Uterus (tissue), 3 donors: ENCODE measurements at regions not wholly inside any gene's neighbourhood (a gene's known extent, or its start where the extent isn't known, plus 50 kb on each side); places are given as distances from the start of the nearest gene placed in this dataset.

ENCODE experiments used
- DNase-seq, 2 donors: peaks; one replicate each; pipeline ENCODE4 v3.0.0-alpha.2; 2019 to 2020
- H3K27ac ChIP-seq, 2 donors: fragments of 200-600 bp; sonication (generic); 1 replicate in 1 of 2; 2 replicates in 1 of 2; pipeline ENCODE4 v1.5.1; 2016 to 2018
- H3K27me3 ChIP-seq, 2 donors: fragments of 200-600 bp; sonication (generic); one replicate each; pipeline ENCODE4 v1.5.1; 2018 to 2019; ENCODE audit warnings: control low read depth in 1 of 2
- H3K36me3 ChIP-seq, 2 donors: fragments of 200-600 bp; sonication (generic); one replicate each; pipeline ENCODE4 v1.5.1; 2019; ENCODE audit warnings: control low read depth in 1 of 2
- H3K4me1 ChIP-seq, 2 donors: fragments of 200-600 bp; sonication (generic); one replicate each; pipeline ENCODE4 v1.5.1; 2018 to 2019; ENCODE audit warnings: control low read depth in 1 of 2
- H3K4me3 ChIP-seq, 2 donors: fragments of 200-600 bp; sonication (generic); 1 replicate in 1 of 2; 2 replicates in 1 of 2; pipeline ENCODE4 v1.5.1; 2018 to 2019; ENCODE audit warnings: mild to moderate bottlenecking in 1 of 2
- H3K9me3 ChIP-seq, 2 donors: fragments of 200-600 bp; sonication (generic); one replicate each; pipeline ENCODE4 v1.5.1; 2019; ENCODE audit warnings: control low read depth in 1 of 2
- CTCF ChIP-seq, 4 experiments: fragments of 200-600 bp in 2 of 4; fragments of 450-650 bp in 2 of 4; sonication (generic) in 2 of 4; IDR thresholded peaks; one replicate each; pipeline ENCODE4 v1.5.1; 2016 to 2019; ENCODE audit warnings: antibody characterized with exemption in 4 of 4, mild to moderate bottlenecking in 2 of 4, moderate library complexity in 1 of 4
- POLR2A ChIP-seq, 2 donors: fragments of 450-650 bp; IDR thresholded peaks; one replicate each; pipeline ENCODE4 v1.6.1; 2016; ENCODE audit warnings: antibody characterized with exemption in 2 of 2, mild to moderate bottlenecking in 1 of 2, moderate library complexity in 1 of 2
- intact Hi-C: fragments of 100-400 bp; cut with DNase I; formaldehyde crosslinking; loops from one replicate; pipeline ENCODE4 v1.15.1; 2023; ENCODE audit warnings: low total_unique reads
- donor health status: DM: yes; HTN: yes; CAD: no.

GRCh38 chr2:83650898-83651297 is 808.2 kb downstream of the SUCLG1 start:
- no peaks in the 10 kb centered on the region for H3K4me1 ChIP-seq
- no peaks in the 10 kb centered on the region for H3K36me3 ChIP-seq
- TF ChIP-seq POLR2A (IDR thresholded peaks at IDR 0.05) = no peak
- no peak for DNase-seq
- intact Hi-C loops = no loop called here
- H3K9me3 ChIP-seq = no peaks in the 10 kb centered on the region
- H3K4me3 ChIP-seq = no peak overlapping the region
- no peaks in the 10 kb centered on the region for H3K27me3 ChIP-seq
- no peak overlapping the region for H3K27ac ChIP-seq

- no peak for DNase-seq
- intact Hi-C loops = no loop called here
- no peaks in the 10 kb centered on the region for H3K27me3 ChIP-seq
- no peaks in the 10 kb centered on the region for H3K9me3 ChIP-seq
- H3K36me3 ChIP-seq = no peaks in the 10 kb centered on the region
- no peak overlapping the region for H3K4me3 ChIP-seq
- TF ChIP-seq CTCF (IDR thresholded peaks at IDR 0.05) (no peak), POLR2A (IDR thresholded peaks at IDR 0.05) (no peak)
- no peaks in the 10 kb centered on the region for H3K4me1 ChIP-seq
- H3K27ac ChIP-seq = no peak overlapping the region
These were observed 808.9 kb downstream of the SUCLG1 start for GRCh38 chr2:83650161-83650560.

GRCh38 chr2:83640506-83640905 is 818.6 kb downstream of the SUCLG1 start:
- DNase-seq = no peak
- Histone ChIP-seq H3K4me1 (no peaks in the 10 kb centered on the region), H3K27ac (no peak overlapping the region), H3K4me3 (no peak overlapping the region), H3K9me3 (no peaks in the 10 kb centered on the region), H3K36me3 (no peaks in the 10 kb centered on the region), H3K27me3 (no peaks in the 10 kb centered on the region)
- TF ChIP-seq CTCF (IDR thresholded peaks at IDR 0.05) = no peak
- TF ChIP-seq POLR2A (IDR thresholded peaks at IDR 0.05) = no peak
- intact Hi-C loops = no loop called here

- DNase-seq = no peak
- Histone ChIP-seq H3K27ac (no peak overlapping the region), H3K27me3 (peaks cover 0 to 3% of the 10 kb centered on the region in 2 donors), H3K36me3 (no peaks in the 10 kb centered on the region), H3K9me3 (no peaks in the 10 kb centered on the region), H3K4me3 (no peak overlapping the region), H3K4me1 (no peaks in the 10 kb centered on the region)
- TF ChIP-seq CTCF (IDR thresholded peaks at IDR 0.05) (no peak), POLR2A (IDR thresholded peaks at IDR 0.05) (no peak)
- intact Hi-C loops = no loop called here
These were observed 825.7 kb downstream of the SUCLG1 start for GRCh38 chr2:83633423-83633822.

- Histone ChIP-seq H3K9me3 (no peaks in the 10 kb centered on the region), H3K27me3 (peaks cover 0 to 3% of the 10 kb centered on the region in 2 donors), H3K4me3 (no peak overlapping the region), H3K27ac (no peak overlapping the region), H3K36me3 (no peaks in the 10 kb centered on the region), H3K4me1 (no peaks in the 10 kb centered on the region)
- intact Hi-C loops = no loop called here
- TF ChIP-seq CTCF (IDR thresholded peaks at IDR 0.05) (no peak), POLR2A (IDR thresholded peaks at IDR 0.05) (no peak)
- no peak for DNase-seq
These were observed 828.7 kb downstream of the SUCLG1 start for GRCh38 chr2:83630351-83630750.

- Histone ChIP-seq H3K36me3 (no peaks in the 10 kb centered on the region), H3K9me3 (no peaks in the 10 kb centered on the region), H3K4me3 (no peak overlapping the region), H3K27ac (no peak overlapping the region), H3K27me3 (no peaks in the 10 kb centered on the region), H3K4me1 (no peaks in the 10 kb centered on the region)
- intact Hi-C loops = no loop called here
- TF ChIP-seq CTCF (IDR thresholded peaks at IDR 0.05) (no peak), POLR2A (IDR thresholded peaks at IDR 0.05) (no peak)
- no peak for DNase-seq
These were observed 843.6 kb downstream of the SUCLG1 start for GRCh38 chr2:83615511-83615910.
